Fibroblast of the aortic adventitia (primary cell): ENCODE measurements at regions not wholly inside any gene's neighbourhood (a gene's known extent, or its start where the extent isn't known, plus 50 kb on each side); places are given as distances from the start of the nearest gene placed in this dataset.
"Not testable (repeated sequence)": the region's sequence is repeated elsewhere in the genome, so short reads cannot be mapped to it uniquely, and the experiment has no call there.

Experiments
- DNase-seq: peaks from one replicate; pipeline ENCODE4 v3.0.0-alpha.2; 2010; ENCODE audit warnings: low read depth
- H3K4me3 ChIP-seq: 2 replicates; pipeline ENCODE4 v1.5.1; 2011; ENCODE audit warnings: low read depth, mild to moderate bottlenecking, control low read depth, low read length, moderate library complexity
- CTCF ChIP-seq: IDR thresholded peaks from 2 replicates; pipeline ENCODE4 v1.5.1; 2011; ENCODE audit warnings: mild to moderate bottlenecking, low read length, control low read depth, inconsistent platforms; ENCODE audit not compliant: insufficient read depth

- TF ChIP-seq CTCF: no peak
- DNase-seq: no peak
- no peak overlapping the region for H3K4me3 ChIP-seq
These were observed 537.7 kb upstream of the ID2 start for GRCh38 chr2:8144131-8144631.

DNA sequence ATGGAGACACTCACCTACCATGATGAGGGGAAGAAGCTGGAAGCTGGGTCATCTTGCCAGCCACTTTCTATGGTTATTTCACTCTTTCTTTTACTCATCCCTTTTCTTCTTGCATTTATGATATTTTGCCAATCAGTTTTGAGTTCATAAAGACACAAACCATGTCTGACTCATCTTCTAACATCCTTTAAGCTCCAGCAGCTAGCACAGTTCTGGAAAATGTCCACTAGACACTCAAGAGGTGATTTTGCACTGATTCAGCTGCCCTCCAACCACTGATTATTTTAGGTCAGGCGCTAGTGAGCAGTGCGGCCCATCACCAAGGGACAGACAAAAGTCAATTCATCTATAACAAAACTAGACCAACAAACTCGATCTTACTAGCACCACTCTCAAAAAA lies 537.1 kb upstream of the ID2 start:
- no peak for TF ChIP-seq CTCF
- DNase-seq: peak; percentile 85
- H3K4me3 ChIP-seq: no peak overlapping the region

DNA sequence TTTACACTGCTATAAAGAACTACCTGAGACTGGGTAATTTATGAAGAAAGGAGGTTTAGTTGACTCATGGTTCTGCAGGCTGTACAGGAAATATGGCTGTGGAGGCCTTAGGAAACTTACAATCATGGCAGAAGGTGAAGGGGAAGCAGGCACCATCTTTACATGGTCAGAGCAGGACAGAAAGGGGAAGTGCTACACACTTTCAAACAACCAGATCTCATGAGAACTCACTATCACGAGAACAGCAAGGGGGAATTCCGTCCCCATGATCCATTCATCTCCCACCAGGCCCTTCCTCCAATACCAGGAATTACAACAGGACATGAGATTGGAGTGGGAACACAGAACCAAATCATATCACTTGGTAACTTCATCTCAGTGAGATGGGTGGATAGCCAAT lies 536.5 kb upstream of the ID2 start:
- not testable (repeated sequence) for DNase-seq, H3K4me3 ChIP-seq

DNA sequence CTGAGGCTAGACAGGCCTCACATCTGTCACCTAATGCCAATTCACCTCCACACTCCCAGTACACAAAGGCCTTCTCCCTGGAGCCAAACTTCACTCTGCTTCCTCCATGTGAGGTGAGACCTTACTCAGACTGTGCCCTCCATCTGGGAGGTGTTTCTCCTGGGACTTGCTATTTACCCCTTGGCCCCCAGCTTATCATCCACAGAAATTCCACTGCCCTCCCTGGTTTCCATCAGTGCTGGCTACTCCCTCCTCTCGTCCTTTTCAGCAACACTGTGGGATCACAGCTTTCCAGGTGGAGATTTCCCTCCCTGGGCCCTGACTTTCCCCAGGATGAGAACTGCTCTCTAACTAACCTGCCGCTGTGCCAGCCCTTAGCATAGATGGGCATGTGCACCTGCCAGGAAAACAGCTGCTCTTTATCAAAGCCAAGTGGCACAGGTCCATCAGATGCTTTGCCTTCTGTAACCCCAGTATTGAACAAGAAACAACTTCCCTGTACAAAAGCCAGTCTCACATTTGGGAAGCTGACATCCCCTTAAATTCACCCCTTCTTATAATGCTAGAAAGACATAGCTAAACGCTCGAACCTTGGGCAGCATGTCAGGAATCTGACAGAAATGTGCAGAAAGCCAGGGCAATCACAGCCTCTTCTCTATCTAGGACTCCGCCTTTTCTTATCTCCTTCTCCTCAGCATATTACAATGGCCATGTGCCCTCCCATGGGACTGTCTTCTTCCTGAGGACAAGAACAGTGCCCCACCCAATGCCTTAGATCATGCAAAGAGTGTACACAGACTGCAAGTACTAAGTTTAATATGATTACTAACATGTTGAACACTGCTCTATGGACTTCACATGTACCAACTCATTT lies 535.5 kb upstream of the ID2 start:
- H3K4me3 ChIP-seq: no peak overlapping the region
- DNase-seq: peak; percentile 76
- no peak for TF ChIP-seq CTCF

GRCh38 chr2:8148260-8149006 lies 533.4 kb upstream of the ID2 start:
- no peak overlapping the region for H3K4me3 ChIP-seq
- no peak for TF ChIP-seq CTCF
- peak; percentile 91 for DNase-seq

DNA sequence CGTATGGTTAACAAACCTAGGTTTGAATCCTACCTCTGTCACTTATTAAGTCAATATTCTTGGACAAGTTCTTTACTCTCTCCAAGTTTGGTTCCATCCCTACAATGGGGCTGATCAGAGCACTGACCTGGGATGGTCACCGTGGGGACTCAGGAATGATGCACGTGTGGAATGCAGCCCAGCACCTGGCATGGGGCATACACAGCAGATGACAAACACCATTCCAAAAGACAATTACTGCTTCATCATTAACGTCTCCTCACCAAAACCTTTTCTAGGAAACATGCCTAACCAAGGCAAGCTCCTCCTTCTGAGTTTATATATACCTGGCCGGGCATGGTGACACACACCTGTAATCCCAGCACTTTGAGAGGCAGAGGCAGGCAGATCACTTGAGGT lies 532.9 kb upstream of the ID2 start:
- DNase-seq: no peak
- no peak for TF ChIP-seq CTCF
- H3K4me3 ChIP-seq: no peak overlapping the region

GRCh38 chr2:8149985-8150539 lies 531.8 kb upstream of the ID2 start:
- no peak for TF ChIP-seq CTCF
- DNase-seq: no peak
- no peak overlapping the region for H3K4me3 ChIP-seq
